GM12878 (cell line): ENCODE measurements at regions not wholly inside any gene's neighbourhood (a gene's known extent, or its start where the extent isn't known, plus 50 kb on each side); places are given as distances from the start of the nearest gene placed in this dataset.

Source experiments
- ATAC-seq: fragments of 200-7000 bp; cut with Tn5 transposase; 3 replicates; pipeline ENCODE4 v1.9.1; 2020; ENCODE audit warnings: mild to moderate bottlenecking, moderate library complexity
- BruUV-seq: library from RNA; stranded (reverse); fragments of 400-500 nt; replicated peaks from 2 replicates; lab custom pipeline; 2021; lab: Mats Ljungman, UMichigan
- CTCF ChIA-PET: fragments of 300-600 bp; sonication (Branson Sonifier 250); formaldehyde crosslinking; extraction: SDS; loops from one replicate; lab custom pipeline; 2021; ENCODE audit warnings: inconsistent platforms; lab: Yijun Ruan, JAX
- POLR2A ChIA-PET: fragments of 350-600 bp; formaldehyde crosslinking; extraction: SDS; loops from one replicate; lab custom pipeline; 2021; ENCODE audit warnings: inconsistent platforms; lab: Charles Lee
- RAD21 ChIA-PET: fragments of 300-600 bp; sonication (Branson Sonifier 250); formaldehyde crosslinking; loops from one replicate; lab custom pipeline; 2023; ENCODE audit warnings: antibody characterized with exemption; ENCODE audit not compliant: unreplicated experiment; lab: Charles Lee
- SMC1A ChIA-PET: fragments of 300-600 bp; sonication (Branson Sonifier 250); formaldehyde crosslinking; loops from one replicate; lab custom pipeline; 2023; ENCODE audit not compliant: unreplicated experiment, uncharacterized antibody; lab: Charles Lee
- DNase-seq: peaks from one replicate; pipeline ENCODE4 v3.0.0-alpha.2; 2011; ENCODE audit warnings: low read depth, low spot score
- FAIRE-seq: peaks from 3 replicates; lab custom pipeline; 2011; peaks lifted over from hg19 to GRCh38; lab: Jason Lieb, UNC
- H2AFZ ChIP-seq: 2 replicates; pipeline ENCODE4 v1.6.0; 2011; ENCODE audit warnings: low read depth, low read length, control low read depth; ENCODE audit not compliant: control insufficient read depth
- H3K27ac ChIP-seq: 2 replicates; pipeline ENCODE4 v1.5.1; 2011; ENCODE audit warnings: control low read depth; ENCODE audit not compliant: control insufficient read depth, insufficient read depth
- H3K27me3 ChIP-seq, 2 experiments: replicated peaks in 1 of 2; 2 replicates each; pipeline versions ENCODE4 v1.6.0 to v1.6.1; 2011; ENCODE audit warnings: low read length in 1 of 2; ENCODE audit not compliant: control insufficient read depth in 2 of 2, insufficient read depth in 2 of 2
- H3K36me3 ChIP-seq, 2 experiments: 2 replicates each; pipeline ENCODE4 v1.5.1; 2011; ENCODE audit warnings: low read length in 1 of 2; ENCODE audit not compliant: control insufficient read depth in 2 of 2, insufficient read depth in 2 of 2
- H3K4me1 ChIP-seq: 2 replicates; pipeline ENCODE4 v1.6.1; 2011; ENCODE audit warnings: mild to moderate bottlenecking, low read length, moderate library complexity, mixed read lengths; ENCODE audit not compliant: control insufficient read depth, insufficient read depth
- H3K4me2 ChIP-seq: 2 replicates; pipeline ENCODE4 v1.6.0; 2011; ENCODE audit warnings: control low read depth; ENCODE audit not compliant: control insufficient read depth, insufficient read depth
- H3K4me3 ChIP-seq: fragments of 200-600 bp; sonication (generic); 2 replicates; pipeline ENCODE4 v1.5.1; 2016
- H3K79me2 ChIP-seq: 2 replicates; pipeline ENCODE4 v1.6.0; 2011; ENCODE audit warnings: low read length; ENCODE audit not compliant: control insufficient read depth, insufficient read depth
- H3K9ac ChIP-seq: 2 replicates; pipeline ENCODE4 v1.8.0; 2011; ENCODE audit warnings: low read length, control low read depth, mixed read lengths; ENCODE audit not compliant: control insufficient read depth, insufficient read depth
- H3K9me3 ChIP-seq: replicated peaks from 3 replicates; pipeline ENCODE4 v1.5.1; 2011; ENCODE audit warnings: mild to moderate bottlenecking, low read length; ENCODE audit not compliant: control insufficient read depth, insufficient read depth
- H4K20me1 ChIP-seq: 2 replicates; pipeline ENCODE4 v1.6.0; 2011; ENCODE audit not compliant: control insufficient read depth, insufficient read depth
- BCL11A ChIP-seq: IDR thresholded peaks from 2 replicates; pipeline ENCODE4 v1.6.1; 2011; ENCODE audit warnings: low read depth, low read length
- CREB1 ChIP-seq: IDR thresholded peaks from 2 replicates; pipeline ENCODE4 v1.6.1; 2012; ENCODE audit warnings: low read depth, mild to moderate bottlenecking, inconsistent platforms
- CREM ChIP-seq: IDR thresholded peaks from 2 replicates; pipeline ENCODE4 v1.6.1; 2014; ENCODE audit warnings: antibody characterized with exemption, low read depth
- EP300 ChIP-seq, 2 experiments: fragments of 150-350 bp in 1 of 2; IDR thresholded peaks; 2 replicates each; pipeline ENCODE4 v1.6.1; 2011 to 2012; ENCODE audit warnings: low read depth in 2 of 2, low read length in 2 of 2, borderline replicate concordance in 1 of 2, improper control_type of control experiment in 1 of 2, inconsistent platforms in 1 of 2; ENCODE audit not compliant: control insufficient read depth in 1 of 2
- KAT2A ChIP-seq: conservative IDR thresholded peaks from 2 replicates; pipeline ENCODE4 v1.6.1; 2011; ENCODE audit warnings: low read depth, low read length; ENCODE audit not compliant: control insufficient read depth
- MEF2A ChIP-seq: IDR thresholded peaks from 2 replicates; pipeline ENCODE4 v1.6.1; 2011; ENCODE audit warnings: low read depth, mild to moderate bottlenecking, low read length, moderate library complexity; ENCODE audit not compliant: insufficient read depth
- NFYA ChIP-seq: IDR thresholded peaks from 2 replicates; pipeline ENCODE4 v1.6.1; 2011; ENCODE audit warnings: low read depth, mild to moderate bottlenecking, low read length, improper control_type of control experiment, borderline replicate concordance
- RAD51 ChIP-seq: fragments of 450-650 bp; IDR thresholded peaks from 2 replicates; pipeline ENCODE4 v1.6.1; 2016; ENCODE audit warnings: moderate library complexity, mild to moderate bottlenecking, inconsistent platforms
- ZNF24 ChIP-seq: fragments of 450-650 bp; IDR thresholded peaks from 2 replicates; pipeline ENCODE4 v1.6.1; 2017; ENCODE audit warnings: antibody characterized with exemption, mild to moderate bottlenecking
- WGBS: methylation state at CpG from one replicate; pipeline ENCODE4 v1.1.6; 2016; ENCODE audit warnings: low lambda C conversion rate; ENCODE audit not compliant: insufficient replicate concordance, insufficient coverage; ENCODE audit errors: missing lambda C conversion rate; 5-methylcytosine and 5-hydroxymethylcytosine counted together
- in situ Hi-C: fragments of 300-500 bp; cut with MboI; formaldehyde crosslinking; loops from 9 replicates; pipeline ENCODE4 v1.14.3; 2018; ENCODE audit warnings: mixed read lengths
- intact Hi-C: fragments of 100-400 bp; cut with micrococcal nuclease; formaldehyde crosslinking; loops from one replicate; pipeline ENCODE4 v1.14.2; 2022; ENCODE audit not compliant: unreplicated experiment
- TF ChIP-seq, protein P1 (sequence below): fragments of 450-650 bp; conservative IDR thresholded peaks from 2 replicates; pipeline ENCODE4 v1.6.1; 2017; ENCODE audit warnings: mild to moderate bottlenecking, moderate library complexity
- TF ChIP-seq, protein P2 (sequence below): fragments of 450-650 bp; IDR thresholded peaks from 2 replicates; pipeline ENCODE4 v1.6.1; 2016; ENCODE audit warnings: mild to moderate bottlenecking

DNA sequence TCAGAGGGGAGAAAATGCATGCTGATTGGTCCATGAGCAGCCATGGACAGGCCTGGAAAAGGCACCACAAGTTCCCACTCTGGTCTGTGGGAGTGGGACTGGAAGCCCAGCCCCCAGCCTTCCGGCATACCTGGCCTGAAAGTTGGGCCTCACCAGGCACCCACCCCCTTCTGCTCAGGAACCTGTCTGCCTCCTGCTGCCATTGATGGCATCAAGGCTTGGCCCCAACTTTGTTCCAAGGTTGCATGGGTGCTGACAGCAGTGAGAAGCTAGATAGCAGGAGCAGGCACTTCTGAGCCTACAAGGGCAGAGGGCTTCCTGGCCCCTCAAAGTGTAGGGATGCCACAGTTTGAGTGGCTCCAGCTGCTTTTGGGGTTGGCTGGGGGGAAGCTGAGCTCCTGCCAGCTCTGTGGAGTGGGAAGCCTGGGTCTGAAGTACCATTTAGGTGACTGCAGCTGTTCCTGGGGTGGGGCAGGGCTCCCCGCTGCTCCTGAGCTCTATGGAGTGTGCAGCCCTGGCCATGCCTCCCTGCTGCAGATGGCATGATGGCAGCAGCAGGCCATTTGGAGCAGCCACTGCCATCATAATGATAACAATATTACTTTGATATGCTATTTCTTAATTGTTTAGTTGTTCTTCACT is 1054.1 kb upstream of the GBE1 start:
- no peak overlapping the region for H3K4me2 ChIP-seq
- H3K9ac ChIP-seq, result no peak overlapping the region
- POLR2A ChIA-PET, result no interaction called here
- no peak for ATAC-seq
- no peaks in the 10 kb centered on the region for H3K4me1 ChIP-seq
- H3K36me3 ChIP-seq, result no peaks in the 10 kb centered on the region
- no peaks in the 10 kb centered on the region for H3K79me2 ChIP-seq
- no peak overlapping the region for H3K4me3 ChIP-seq
- intact Hi-C loops (no loop called here), in situ Hi-C loops (no loop called here)
- RAD21 ChIA-PET, result no interaction called here
- 41% methylated on average over 2 of the region's 2 CpGs for WGBS
- SMC1A ChIA-PET, result no interaction called here
- TF ChIP-seq KAT2A (no peak), CREB1 (no peak), MEF2A (no peak), ZNF24 (no peak)
- TF ChIP-seq, all 136 proteins: peak for 0
- DNase-seq (no peak), FAIRE-seq (no peak)
- H3K27ac ChIP-seq, result no peak overlapping the region
- H4K20me1 ChIP-seq, result no peaks in the 10 kb centered on the region
- no peak overlapping the region for H2AFZ ChIP-seq
- no peaks in the 10 kb centered on the region for H3K27me3 ChIP-seq
- no TSS peak for BruUV-seq
- no peaks in the 10 kb centered on the region; the same call in 2 of the 3 replicates for H3K9me3 ChIP-seq
- CTCF ChIA-PET, result no interaction called here

DNA sequence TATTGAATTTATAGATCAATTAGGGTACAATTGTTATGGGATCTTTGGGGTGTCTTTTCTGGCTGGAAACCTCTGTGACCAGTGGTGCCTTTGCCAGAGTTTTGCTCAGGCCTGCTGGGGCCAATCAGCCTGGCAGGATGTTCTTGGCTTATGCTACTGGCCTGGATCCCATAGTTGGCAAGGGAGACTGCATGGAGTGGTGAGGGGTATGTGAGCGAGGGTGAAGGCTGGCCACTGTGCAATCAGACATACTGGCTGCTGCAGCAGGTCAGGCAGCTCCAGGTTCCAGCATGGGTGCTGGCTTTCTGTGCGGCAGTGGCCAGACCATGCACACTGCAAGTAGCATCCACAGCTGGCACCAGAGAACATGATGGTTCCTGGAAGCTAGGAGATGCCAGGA is 1053.2 kb upstream of the GBE1 start:
- H3K9ac ChIP-seq, result no peak overlapping the region
- H3K4me2 ChIP-seq, result no peak overlapping the region
- CTCF ChIA-PET, result no interaction called here
- FAIRE-seq (no peak), ATAC-seq (no peak), DNase-seq (no peak)
- H3K4me3 ChIP-seq, result no peak overlapping the region
- H3K27me3 ChIP-seq, result no peaks in the 10 kb centered on the region
- SMC1A ChIA-PET, result no interaction called here
- WGBS, result 43% methylated on average over 2 of the region's 2 CpGs
- no peaks in the 10 kb centered on the region for H3K36me3 ChIP-seq
- RAD21 ChIA-PET, result no interaction called here
- in situ Hi-C loops, result no loop called here
- H3K4me1 ChIP-seq, result no peaks in the 10 kb centered on the region
- H3K9me3 ChIP-seq, result no peaks in the 10 kb centered on the region; the same call in 2 of the 3 replicates
- H4K20me1 ChIP-seq, result no peaks in the 10 kb centered on the region
- H3K27ac ChIP-seq, result no peak overlapping the region
- POLR2A ChIA-PET, result no interaction called here
- no peak overlapping the region for H2AFZ ChIP-seq
- intact Hi-C loops, result no loop called here
- TF ChIP-seq BCL11A (no peak), NFYA (no peak), EP300 (IDR thresholded peaks at IDR 0.05; ENCODE audit: borderline replicate concordance in 1 of 2, control insufficient read depth in 1 of 2, low read depth in 2 of 2, low read length in 2 of 2) (no peak), CREM (no peak), RAD51 (no peak)
- TF ChIP-seq, protein P1, sequence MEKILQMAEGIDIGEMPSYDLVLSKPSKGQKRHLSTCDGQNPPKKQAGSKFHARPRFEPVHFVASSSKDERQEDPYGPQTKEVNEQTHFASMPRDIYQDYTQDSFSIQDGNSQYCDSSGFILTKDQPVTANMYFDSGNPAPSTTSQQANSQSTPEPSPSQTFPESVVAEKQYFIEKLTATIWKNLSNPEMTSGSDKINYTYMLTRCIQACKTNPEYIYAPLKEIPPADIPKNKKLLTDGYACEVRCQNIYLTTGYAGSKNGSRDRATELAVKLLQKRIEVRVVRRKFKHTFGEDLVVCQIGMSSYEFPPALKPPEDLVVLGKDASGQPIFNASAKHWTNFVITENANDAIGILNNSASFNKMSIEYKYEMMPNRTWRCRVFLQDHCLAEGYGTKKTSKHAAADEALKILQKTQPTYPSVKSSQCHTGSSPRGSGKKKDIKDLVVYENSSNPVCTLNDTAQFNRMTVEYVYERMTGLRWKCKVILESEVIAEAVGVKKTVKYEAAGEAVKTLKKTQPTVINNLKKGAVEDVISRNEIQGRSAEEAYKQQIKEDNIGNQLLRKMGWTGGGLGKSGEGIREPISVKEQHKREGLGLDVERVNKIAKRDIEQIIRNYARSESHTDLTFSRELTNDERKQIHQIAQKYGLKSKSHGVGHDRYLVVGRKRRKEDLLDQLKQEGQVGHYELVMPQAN, result no peak
- TF ChIP-seq, protein P2, sequence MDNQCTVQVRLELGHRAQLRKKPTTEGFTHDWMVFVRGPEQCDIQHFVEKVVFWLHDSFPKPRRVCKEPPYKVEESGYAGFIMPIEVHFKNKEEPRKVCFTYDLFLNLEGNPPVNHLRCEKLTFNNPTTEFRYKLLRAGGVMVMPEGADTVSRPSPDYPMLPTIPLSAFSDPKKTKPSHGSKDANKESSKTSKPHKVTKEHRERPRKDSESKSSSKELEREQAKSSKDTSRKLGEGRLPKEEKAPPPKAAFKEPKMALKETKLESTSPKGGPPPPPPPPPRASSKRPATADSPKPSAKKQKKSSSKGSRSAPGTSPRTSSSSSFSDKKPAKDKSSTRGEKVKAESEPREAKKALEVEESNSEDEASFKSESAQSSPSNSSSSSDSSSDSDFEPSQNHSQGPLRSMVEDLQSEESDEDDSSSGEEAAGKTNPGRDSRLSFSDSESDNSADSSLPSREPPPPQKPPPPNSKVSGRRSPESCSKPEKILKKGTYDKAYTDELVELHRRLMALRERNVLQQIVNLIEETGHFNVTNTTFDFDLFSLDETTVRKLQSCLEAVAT, result no peak
- no TSS peak for BruUV-seq
- no peaks in the 10 kb centered on the region for H3K79me2 ChIP-seq
